Suprapubic skin (tissue), 3 donors: ENCODE measurements at regions not wholly inside any gene's neighbourhood (a gene's known extent, or its start where the extent isn't known, plus 50 kb on each side); places are given as distances from the start of the nearest gene placed in this dataset.

Experiments used
- POLR2A ChIP-seq, 2 donors: fragments of 450-650 bp; IDR thresholded peaks; one replicate each; pipeline ENCODE4 v1.6.1; 2017; ENCODE audit warnings: antibody characterized with exemption in 2 of 2, mild to moderate bottlenecking in 2 of 2, moderate library complexity in 2 of 2
- TF ChIP-seq, protein P1 (sequence below), 2 donors: fragments of 200-600 bp in 1 of 2; fragments of 450-650 bp in 1 of 2; sonication (generic) in 1 of 2; IDR thresholded peaks; one replicate each; pipeline ENCODE4 v1.5.1; 2016 to 2019; ENCODE audit warnings: antibody characterized with exemption in 2 of 2, mild to moderate bottlenecking in 1 of 2, moderate library complexity in 1 of 2

DNA sequence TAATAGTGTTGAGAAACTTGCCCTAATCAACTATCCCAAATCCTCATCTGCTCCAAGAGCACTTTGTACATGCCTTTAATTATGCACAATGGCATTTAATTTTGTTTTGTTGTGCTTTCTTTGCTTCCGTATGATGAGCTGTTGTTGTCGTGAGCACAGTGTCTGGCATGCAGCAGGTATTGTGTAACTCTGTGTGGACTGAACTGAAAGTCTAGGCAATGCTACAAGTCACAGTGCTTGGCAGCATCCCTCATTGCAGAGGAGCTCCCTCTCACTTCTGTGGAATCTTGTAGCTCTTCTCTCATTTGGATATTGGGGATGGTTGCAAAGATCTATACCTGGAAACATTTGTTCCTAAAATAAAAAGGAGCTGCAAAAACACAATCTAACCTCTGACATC lies 502.2 kb upstream of the CA10 start:
- no peak for TF ChIP-seq POLR2A (IDR thresholded peaks at IDR 0.05)
- TF ChIP-seq, protein P1, sequence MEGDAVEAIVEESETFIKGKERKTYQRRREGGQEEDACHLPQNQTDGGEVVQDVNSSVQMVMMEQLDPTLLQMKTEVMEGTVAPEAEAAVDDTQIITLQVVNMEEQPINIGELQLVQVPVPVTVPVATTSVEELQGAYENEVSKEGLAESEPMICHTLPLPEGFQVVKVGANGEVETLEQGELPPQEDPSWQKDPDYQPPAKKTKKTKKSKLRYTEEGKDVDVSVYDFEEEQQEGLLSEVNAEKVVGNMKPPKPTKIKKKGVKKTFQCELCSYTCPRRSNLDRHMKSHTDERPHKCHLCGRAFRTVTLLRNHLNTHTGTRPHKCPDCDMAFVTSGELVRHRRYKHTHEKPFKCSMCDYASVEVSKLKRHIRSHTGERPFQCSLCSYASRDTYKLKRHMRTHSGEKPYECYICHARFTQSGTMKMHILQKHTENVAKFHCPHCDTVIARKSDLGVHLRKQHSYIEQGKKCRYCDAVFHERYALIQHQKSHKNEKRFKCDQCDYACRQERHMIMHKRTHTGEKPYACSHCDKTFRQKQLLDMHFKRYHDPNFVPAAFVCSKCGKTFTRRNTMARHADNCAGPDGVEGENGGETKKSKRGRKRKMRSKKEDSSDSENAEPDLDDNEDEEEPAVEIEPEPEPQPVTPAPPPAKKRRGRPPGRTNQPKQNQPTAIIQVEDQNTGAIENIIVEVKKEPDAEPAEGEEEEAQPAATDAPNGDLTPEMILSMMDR (IDR thresholded peaks at IDR 0.05), result no peak
